NCI-H2171 treated with DMSO at 0.1 percent for 48 hours (cell line): ENCODE measurements at regions not wholly inside any gene's neighbourhood (a gene's known extent, or its start where the extent isn't known, plus 50 kb on each side); places are given as distances from the start of the nearest gene placed in this dataset.

Experiments used
- DNase-seq: peaks from one replicate; lab custom pipeline; 2025; lab: John Stamatoyannopoulos, UW

DNA sequence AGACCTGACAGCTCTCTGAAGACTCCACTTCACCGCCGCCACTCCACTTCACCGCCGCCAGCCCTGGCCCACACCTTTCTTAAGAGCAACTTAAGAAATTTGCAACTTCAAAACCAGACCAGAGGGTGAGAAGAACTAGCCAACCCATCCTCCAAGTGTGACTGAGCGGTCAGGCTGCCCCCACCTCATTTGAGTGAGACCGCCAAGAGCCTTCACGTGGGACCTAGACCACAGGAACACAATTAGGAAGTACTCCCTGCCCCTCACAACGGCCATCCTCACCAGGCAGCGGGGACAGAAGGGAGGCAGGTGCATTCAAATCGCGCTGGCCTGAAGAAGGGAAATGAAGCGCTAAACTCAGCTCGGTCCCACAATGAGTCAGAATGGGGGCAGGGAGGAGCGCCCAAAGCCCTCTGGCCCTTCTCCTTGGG lies 156.8 kb upstream of the BCL6 start:
- no peak for DNase-seq

DNA sequence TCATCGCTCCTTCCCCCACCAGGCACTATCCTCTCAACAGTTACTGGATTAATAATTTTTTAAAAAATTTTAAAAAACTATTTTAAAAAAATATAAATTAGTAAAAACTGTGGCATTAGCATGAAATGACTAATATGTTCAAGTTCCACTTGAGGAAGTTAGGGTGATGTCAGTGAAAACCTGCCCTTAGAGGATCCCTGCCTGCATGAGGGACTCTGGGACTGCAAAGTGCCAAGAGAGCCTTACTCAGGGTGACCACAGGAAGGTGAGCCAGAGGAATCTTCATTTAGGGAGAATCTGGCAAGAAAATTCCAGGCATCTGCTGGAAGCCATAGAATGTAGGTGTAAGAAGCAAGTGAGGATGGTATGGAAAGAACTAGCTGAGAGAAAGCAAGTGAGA lies 157.7 kb upstream of the BCL6 start:
- DNase-seq, result no peak

- no peak for DNase-seq
Observed at GRCh38 chr3:187903697-187904096, 158.4 kb upstream of the BCL6 start.

- no peak for DNase-seq
Observed at GRCh38 chr3:187906416-187906815, 161.1 kb upstream of the BCL6 start.

DNA sequence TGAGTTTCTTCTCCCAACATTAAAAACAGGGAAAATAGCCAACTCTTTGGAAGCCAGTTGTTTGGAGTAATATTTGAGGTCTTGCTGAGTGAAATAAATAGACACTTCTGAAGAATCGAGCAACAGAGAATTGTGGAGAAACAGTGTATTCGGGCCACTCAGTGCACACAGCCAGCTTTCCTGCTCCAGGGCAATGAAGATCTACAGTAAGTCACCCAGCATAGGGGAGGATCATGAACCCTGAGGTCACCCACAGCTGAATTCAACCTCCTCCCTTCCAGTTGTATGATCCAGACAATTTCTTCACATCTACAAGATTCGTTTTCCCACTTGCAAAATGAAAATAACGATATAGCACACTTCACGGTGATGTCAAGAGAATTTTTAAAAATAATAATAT lies 161.7 kb upstream of the BCL6 start:
- DNase-seq, result no peak

DNA sequence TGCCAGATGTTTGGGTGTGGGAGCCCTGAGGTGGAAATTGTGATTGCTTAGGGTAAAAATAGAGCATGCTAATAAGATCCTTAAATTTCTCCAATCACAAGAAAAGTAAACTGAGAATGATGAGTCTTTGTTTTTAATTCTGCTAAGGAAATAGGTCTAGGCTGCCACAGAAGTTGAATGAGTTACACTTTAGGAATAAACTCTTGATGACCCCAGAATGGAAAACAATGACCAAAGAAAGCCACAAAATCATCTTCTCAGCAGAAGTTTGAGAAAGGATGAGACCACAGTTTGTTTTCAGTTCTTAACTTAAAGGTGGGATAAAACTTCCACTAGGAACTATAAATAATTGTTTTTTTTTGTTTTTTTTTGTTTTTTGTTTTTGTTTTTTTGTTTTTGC lies 164.6 kb upstream of the BCL6 start:
- DNase-seq, result no peak

DNA sequence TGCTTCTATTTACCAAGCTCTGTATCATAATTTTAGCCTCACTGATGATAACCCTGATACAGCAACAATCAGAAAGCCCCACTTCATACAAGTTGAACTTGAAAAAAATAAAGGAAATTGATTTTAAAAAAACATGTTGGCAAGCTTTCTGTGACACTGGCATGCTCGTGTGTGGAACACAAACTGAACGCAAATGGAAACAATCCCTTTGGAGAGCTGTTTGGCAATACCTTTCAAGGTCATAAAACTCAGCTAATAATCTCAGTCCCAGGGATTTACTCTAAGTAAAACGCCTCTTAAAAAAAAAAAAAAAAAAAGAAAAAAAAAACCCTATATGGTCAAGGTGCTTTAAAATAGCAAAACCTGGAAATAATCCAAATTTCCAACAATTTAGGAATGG lies 166.7 kb upstream of the BCL6 start:
- no peak for DNase-seq

- DNase-seq, result no peak
Observed at GRCh38 chr3:187913617-187914033, 168.4 kb upstream of the BCL6 start.

- no peak for DNase-seq
Observed at GRCh38 chr3:187914231-187914630, 169.0 kb upstream of the BCL6 start.

DNA sequence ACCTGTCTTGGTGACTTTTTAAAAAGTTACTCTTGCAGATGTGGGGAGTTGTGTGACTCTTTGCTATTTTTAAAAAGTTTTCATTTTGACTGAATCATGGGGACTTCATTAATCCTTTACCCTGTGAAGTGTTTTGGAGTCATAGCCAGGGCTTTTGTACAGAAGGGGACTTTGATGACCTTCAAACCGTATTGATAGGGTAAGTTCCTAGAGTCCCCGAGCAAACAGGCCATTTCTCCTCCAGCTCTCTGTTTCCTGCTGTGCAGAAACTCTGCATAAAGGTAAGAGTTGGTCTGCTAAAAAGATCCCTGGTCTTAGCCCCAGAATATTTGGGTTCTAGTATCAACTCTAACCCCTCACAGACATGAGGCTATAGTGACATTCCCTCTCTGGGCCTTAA lies 170.8 kb upstream of the BCL6 start:
- no peak for DNase-seq

DNA sequence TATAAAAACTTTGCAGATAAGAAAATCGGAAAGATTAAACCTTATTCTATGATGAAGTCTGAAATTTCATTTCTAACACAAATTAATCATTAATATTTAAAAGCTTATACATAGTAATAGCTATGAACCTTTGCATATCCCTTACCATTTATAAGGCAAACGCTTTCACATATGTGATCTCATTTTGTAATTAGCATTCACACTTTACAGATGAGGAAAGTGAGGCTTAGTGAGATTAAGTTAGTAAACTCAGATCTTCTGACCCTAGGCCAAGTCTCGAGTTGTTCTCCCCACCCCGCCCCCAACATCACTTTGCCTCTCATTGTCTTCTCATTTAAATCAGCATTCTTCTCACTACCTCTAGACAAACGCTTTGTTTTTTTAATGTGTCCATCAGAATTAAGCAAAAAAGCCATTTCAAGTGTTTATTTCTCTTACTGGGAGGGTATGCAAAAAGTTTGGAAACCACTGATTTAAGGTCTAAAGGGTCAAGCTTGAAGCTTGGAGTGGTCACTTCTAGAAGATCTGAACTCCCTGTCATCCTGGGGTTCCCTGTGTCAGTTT lies 172.9 kb upstream of the BCL6 start:
- no peak for DNase-seq

DNA sequence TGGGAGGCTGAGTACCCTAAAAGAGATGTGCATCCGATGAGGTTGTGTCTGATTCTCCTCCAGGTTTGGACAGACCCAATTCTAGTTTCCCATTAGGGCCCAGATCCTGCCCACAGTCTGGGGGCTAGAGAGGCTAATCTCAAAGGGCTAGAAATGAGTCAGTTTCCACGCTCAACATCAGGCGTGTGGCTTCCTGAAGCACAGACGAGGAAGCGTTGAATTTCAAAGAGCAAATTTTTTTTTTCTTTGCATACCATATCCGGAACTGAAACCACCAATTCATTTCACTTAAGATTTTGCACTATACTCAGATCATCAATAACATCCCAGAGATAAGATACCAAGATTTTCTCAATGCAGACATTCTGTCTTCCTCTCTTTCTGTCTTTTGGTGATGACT lies 173.8 kb upstream of the BCL6 start:
- DNase-seq, result no peak

DNA sequence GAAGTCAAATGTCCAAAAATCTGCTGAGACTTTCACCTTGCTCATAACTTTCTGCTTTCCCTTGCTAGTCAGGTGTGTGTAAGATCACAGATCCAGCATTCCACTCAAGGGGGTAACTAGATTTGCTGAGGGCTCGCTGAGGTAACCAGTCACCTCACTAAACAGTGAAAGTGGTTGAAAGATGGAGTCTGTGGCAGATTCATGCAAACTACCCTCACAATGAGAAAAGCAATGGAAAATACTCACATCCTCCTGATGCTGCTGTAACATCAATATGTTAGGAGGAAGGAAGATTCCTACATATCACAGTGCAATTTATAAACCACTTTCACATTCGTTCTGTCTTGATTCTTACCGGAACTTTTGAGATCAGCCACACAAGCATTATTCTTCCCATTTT lies 174.3 kb upstream of the BCL6 start:
- no peak for DNase-seq

- DNase-seq, result no peak
Observed at GRCh38 chr3:187920030-187920429, 174.8 kb upstream of the BCL6 start.

GRCh38 chr3:187920913-187921312 lies 175.6 kb upstream of the BCL6 start:
- no peak for DNase-seq

- DNase-seq, result no peak
Observed at GRCh38 chr3:187921391-187922074, 176.3 kb upstream of the BCL6 start.

- no peak for DNase-seq
Observed at GRCh38 chr3:187922704-187923416, 177.6 kb upstream of the BCL6 start.

- no peak for DNase-seq
Observed at GRCh38 chr3:187924651-187925050, 179.4 kb upstream of the BCL6 start.

- no peak for DNase-seq
Observed at GRCh38 chr3:187925326-187925725, 180.1 kb upstream of the BCL6 start.

DNA sequence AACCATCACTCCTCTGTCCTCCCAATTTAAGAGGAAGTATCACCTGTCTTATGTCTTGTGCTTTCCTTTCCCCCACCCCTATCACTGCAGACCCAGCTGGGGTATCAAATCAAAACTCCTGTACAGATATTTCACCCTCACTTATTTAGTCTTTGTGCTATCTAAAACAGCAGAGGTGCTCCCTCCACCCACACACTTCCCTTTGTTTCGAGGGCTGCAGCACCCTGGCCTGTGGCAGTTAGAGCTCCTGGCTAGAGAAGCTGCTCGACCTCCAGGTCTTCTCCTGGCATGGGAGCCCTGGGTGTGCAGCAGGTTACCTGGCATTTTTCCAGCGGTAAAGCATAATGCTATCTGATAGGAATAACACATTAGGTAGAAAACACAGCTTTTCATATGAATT lies 181.4 kb upstream of the BCL6 start:
- no peak for DNase-seq

DNA sequence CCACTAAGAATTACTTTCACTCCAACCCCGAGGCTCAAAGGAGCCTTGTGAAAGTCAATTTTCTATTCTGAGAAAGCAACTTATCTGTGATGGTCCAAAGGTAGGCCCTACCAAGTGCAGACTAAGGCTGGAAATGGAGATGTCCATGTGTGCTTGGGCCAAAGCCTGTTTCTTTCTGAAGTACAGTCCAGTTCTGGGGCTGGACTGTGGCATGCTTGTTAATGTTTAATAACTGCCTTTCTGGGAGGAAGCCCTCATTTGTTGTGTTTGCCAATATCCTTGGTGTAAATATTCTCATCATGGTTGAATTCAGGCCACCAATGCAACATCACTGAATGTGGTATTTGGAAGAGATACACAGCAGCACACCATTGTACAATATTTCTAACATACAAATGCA lies 182.3 kb upstream of the BCL6 start:
- no peak for DNase-seq

DNA sequence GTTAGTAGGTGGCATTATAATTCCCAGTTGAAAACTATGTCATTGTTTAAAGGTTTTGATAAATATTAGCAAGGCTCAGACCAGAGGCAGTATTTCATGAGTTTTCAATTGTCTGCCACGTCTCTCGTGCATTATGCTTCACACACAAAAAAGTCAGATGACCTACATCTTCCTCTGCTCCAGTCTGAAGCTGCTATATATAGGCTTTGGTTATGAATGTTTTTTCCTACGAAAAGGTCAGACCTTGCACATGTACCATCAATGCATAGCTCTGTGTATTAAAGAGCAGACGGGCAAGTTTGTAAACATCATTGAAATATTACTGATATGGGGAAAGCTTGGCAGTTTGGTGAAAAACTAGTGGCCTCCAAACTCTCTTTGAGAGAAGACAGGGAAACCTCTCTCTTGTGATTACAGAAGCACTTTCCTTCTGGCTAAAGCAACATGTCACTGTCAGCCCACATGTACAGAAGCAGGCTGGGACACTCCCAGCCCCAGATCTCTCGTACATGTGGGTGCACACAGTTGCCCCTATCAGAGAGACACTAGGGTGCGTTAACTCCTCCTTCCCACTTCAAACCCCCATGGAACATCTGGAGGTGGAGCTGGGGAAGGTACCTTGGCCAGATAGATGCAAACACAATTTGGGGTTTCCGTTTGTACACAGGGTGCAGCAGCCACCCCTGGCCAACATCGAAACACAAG lies 184.0 kb upstream of the BCL6 start:
- no peak for DNase-seq

DNA sequence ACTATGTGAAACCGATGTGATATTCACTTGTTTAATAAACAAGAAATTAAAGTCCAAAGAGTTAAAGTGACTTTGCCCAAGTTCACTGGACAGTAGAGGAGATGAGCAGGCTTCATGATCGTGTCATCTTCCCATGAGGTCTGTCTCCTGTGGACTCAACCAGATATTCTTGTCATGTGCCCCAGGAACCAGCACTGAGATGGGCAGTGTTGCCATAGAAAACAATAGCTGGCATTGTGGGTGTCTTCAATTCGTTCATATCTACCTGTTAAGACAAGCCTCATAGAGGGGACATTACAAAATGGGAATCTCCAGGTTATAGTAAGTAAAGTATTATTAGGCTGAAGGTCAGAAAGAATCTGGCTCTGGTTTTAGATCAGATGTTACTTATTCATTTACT lies 184.8 kb upstream of the BCL6 start:
- DNase-seq, result no peak
